Gastroesophageal sphincter (tissue), 4 donors: ENCODE measurements at regions not wholly inside any gene's neighbourhood (a gene's known extent, or its start where the extent isn't known, plus 50 kb on each side); places are given as distances from the start of the nearest gene placed in this dataset.

Experiments used
- ATAC-seq: fragments of 150-250 bp; one replicate; pipeline ENCODE4 v1.9.1; 2016; ENCODE audit warnings: mild to moderate bottlenecking, moderate library complexity
- H3K27ac ChIP-seq, 4 donors: fragments of 200-600 bp; sonication (generic) in 3 of 4; 1 replicate in 3 of 4; 2 replicates in 1 of 4; pipeline ENCODE4 v1.5.1; 2016 to 2019
- H3K27me3 ChIP-seq: fragments of 200-600 bp; sonication (generic); one replicate; pipeline ENCODE4 v1.5.1; 2019
- H3K36me3 ChIP-seq, 2 donors: fragments of 200-600 bp; sonication (generic); one replicate each; pipeline ENCODE4 v1.5.1; 2019; ENCODE audit warnings: control low read depth in 1 of 2
- H3K4me1 ChIP-seq, 3 donors: fragments of 200-600 bp; sonication (generic); 1 replicate in 2 of 3; 2 replicates in 1 of 3; pipeline ENCODE4 v1.5.1; 2016 to 2019; ENCODE audit warnings: control low read depth in 2 of 3
- H3K4me3 ChIP-seq, 2 donors: fragments of 200-600 bp; sonication (generic); one replicate each; pipeline ENCODE4 v1.5.1; 2019; ENCODE audit warnings: mild to moderate bottlenecking in 1 of 2, moderate library complexity in 1 of 2
- H3K9me3 ChIP-seq, 3 donors: fragments of 200-600 bp; sonication (generic); one replicate each; pipeline ENCODE4 v1.5.1; 2017 to 2019; ENCODE audit warnings: control low read depth in 2 of 3
- CTCF ChIP-seq, 4 experiments: fragments of 200-600 bp in 2 of 4; fragments of 450-650 bp in 2 of 4; sonication (generic) in 1 of 4; IDR thresholded peaks; one replicate each; pipeline ENCODE4 v1.5.1; 2017 to 2019; ENCODE audit warnings: antibody characterized with exemption in 4 of 4, mild to moderate bottlenecking in 2 of 4, moderate library complexity in 2 of 4
- EP300 ChIP-seq: sonication (generic); formaldehyde crosslinking; IDR thresholded peaks from one replicate; pipeline ENCODE4 v1.6.1; 2017; ENCODE audit warnings: antibody characterized with exemption, mild to moderate bottlenecking
- POLR2A ChIP-seq, 2 donors: fragments of 450-650 bp; IDR thresholded peaks; one replicate each; pipeline ENCODE4 v1.6.1; 2017; ENCODE audit warnings: antibody characterized with exemption in 2 of 2, mild to moderate bottlenecking in 2 of 2, moderate library complexity in 1 of 2
- POLR2AphosphoS5 ChIP-seq: sonication (generic); formaldehyde crosslinking; IDR thresholded peaks from one replicate; pipeline ENCODE4 v1.6.1; 2017; ENCODE audit warnings: antibody characterized with exemption
- WGBS, 2 donors: methylation state at CpG; one replicate each; pipeline ENCODE4 v1.1.5; 2018; ENCODE audit warnings: low coverage in 1 of 2; 5-methylcytosine and 5-hydroxymethylcytosine counted together

GRCh38 chrX:19179389-19179788, 57.1 kb upstream of the ADGRG2 start:
- no peak for ATAC-seq
- TF ChIP-seq POLR2AphosphoS5, result no peak
- TF ChIP-seq EP300, result no peak
- TF ChIP-seq CTCF (IDR thresholded peaks at IDR 0.05), result no peak
- TF ChIP-seq POLR2A (IDR thresholded peaks at IDR 0.05), result no peak
- H3K27ac ChIP-seq, result no peak overlapping the region
- no peaks in the 10 kb centered on the region for H3K36me3 ChIP-seq
- H3K27me3 ChIP-seq, result no peaks in the 10 kb centered on the region
- no peaks in the 10 kb centered on the region for H3K4me1 ChIP-seq
- WGBS, 2 donors, result 68 to 77% methylated on average over 3 to 4 of the region's 5 CpGs
- H3K9me3 ChIP-seq, result no peaks in the 10 kb centered on the region
- H3K4me3 ChIP-seq, result no peak overlapping the region

GRCh38 chrX:19181345-19181744, 59.1 kb upstream of the ADGRG2 start:
- H3K4me1 ChIP-seq, result no peaks in the 10 kb centered on the region
- no peak overlapping the region for H3K4me3 ChIP-seq
- ATAC-seq, result no peak
- TF ChIP-seq CTCF (IDR thresholded peaks at IDR 0.05), result no peak
- no peak for TF ChIP-seq POLR2A (IDR thresholded peaks at IDR 0.05)
- no peak for TF ChIP-seq POLR2AphosphoS5
- no peak for TF ChIP-seq EP300
- no peaks in the 10 kb centered on the region for H3K36me3 ChIP-seq
- no peak overlapping the region for H3K27ac ChIP-seq
- 46 to 100% methylated on average over 1 to 2 of the region's 6 CpGs for whole genome bisulfite sequencing, 2 donors
- H3K9me3 ChIP-seq, result no peaks in the 10 kb centered on the region
- no peaks in the 10 kb centered on the region for H3K27me3 ChIP-seq

- no peaks in the 10 kb centered on the region for H3K9me3 ChIP-seq
- ATAC-seq, result no peak
- no peak for TF ChIP-seq POLR2AphosphoS5
- no peak for TF ChIP-seq CTCF (IDR thresholded peaks at IDR 0.05)
- TF ChIP-seq EP300, result no peak
- no peak for TF ChIP-seq POLR2A (IDR thresholded peaks at IDR 0.05)
- no peaks in the 10 kb centered on the region for H3K4me1 ChIP-seq
- H3K27ac ChIP-seq, result no peak overlapping the region
- H3K4me3 ChIP-seq, result no peak overlapping the region
- 92% methylated on average over 4 of the region's 5 CpGs; no CpG with 5 or more reads in 1 of the 2 donors for WGBS, 2 donors
- no peaks in the 10 kb centered on the region for H3K27me3 ChIP-seq
- H3K36me3 ChIP-seq, result no peaks in the 10 kb centered on the region
Measured at GRCh38 chrX:19182785-19183184, 60.5 kb upstream of the ADGRG2 start.

GRCh38 chrX:19183761-19184477, 61.7 kb upstream of the ADGRG2 start:
- ATAC-seq, result no peak
- 30 to 46% methylated on average over 5 to 8 of the region's 11 CpGs for WGBS, 2 donors
- Histone ChIP-seq H3K27ac (no peak overlapping the region), H3K4me1 (no peaks in the 10 kb centered on the region), H3K27me3 (no peaks in the 10 kb centered on the region), H3K9me3 (no peaks in the 10 kb centered on the region), H3K36me3 (no peaks in the 10 kb centered on the region), H3K4me3 (no peak overlapping the region)
- TF ChIP-seq POLR2AphosphoS5 (no peak), POLR2A (IDR thresholded peaks at IDR 0.05) (no peak), EP300 (no peak), CTCF (IDR thresholded peaks at IDR 0.05) (no peak)

- WGBS, 2 donors, result 33 to 34% methylated on average over 1 to 3 of the region's 3 CpGs
- Histone ChIP-seq H3K27me3 (no peaks in the 10 kb centered on the region), H3K4me1 (no peaks in the 10 kb centered on the region), H3K36me3 (no peaks in the 10 kb centered on the region), H3K4me3 (no peak overlapping the region), H3K9me3 (no peaks in the 10 kb centered on the region), H3K27ac (no peak overlapping the region)
- no peak for TF ChIP-seq POLR2A (IDR thresholded peaks at IDR 0.05)
- no peak for TF ChIP-seq EP300
- TF ChIP-seq CTCF (IDR thresholded peaks at IDR 0.05), result no peak
- TF ChIP-seq POLR2AphosphoS5, result no peak
- ATAC-seq, result no peak
Measured at GRCh38 chrX:19188566-19188965, 66.3 kb upstream of the ADGRG2 start.
